Panc1 (cell line): ENCODE measurements at regions not wholly inside any gene's neighbourhood (a gene's known extent, or its start where the extent isn't known, plus 50 kb on each side); places are given as distances from the start of the nearest gene placed in this dataset.

Experiments used
- POLR2AphosphoS5 ChIP-seq: IDR thresholded peaks from 2 replicates; pipeline ENCODE4 v1.6.1; 2012; ENCODE audit warnings: mild to moderate bottlenecking, low read depth, low read length, moderate library complexity
- TF ChIP-seq, protein P1 (sequence below): fragments of 450-650 bp; IDR thresholded peaks from 2 replicates; pipeline ENCODE4 v1.5.1; 2017; ENCODE audit warnings: mild to moderate bottlenecking
- TF ChIP-seq, protein P2 (sequence below), 2 experiments: IDR thresholded peaks; 2 replicates each; pipeline ENCODE4 v1.6.1; 2011 to 2012; ENCODE audit warnings: low read depth in 2 of 2, control low read depth in 1 of 2, low read length in 1 of 2, mild to moderate bottlenecking in 1 of 2, moderate library complexity in 1 of 2; ENCODE audit not compliant: insufficient read depth in 1 of 2

DNA sequence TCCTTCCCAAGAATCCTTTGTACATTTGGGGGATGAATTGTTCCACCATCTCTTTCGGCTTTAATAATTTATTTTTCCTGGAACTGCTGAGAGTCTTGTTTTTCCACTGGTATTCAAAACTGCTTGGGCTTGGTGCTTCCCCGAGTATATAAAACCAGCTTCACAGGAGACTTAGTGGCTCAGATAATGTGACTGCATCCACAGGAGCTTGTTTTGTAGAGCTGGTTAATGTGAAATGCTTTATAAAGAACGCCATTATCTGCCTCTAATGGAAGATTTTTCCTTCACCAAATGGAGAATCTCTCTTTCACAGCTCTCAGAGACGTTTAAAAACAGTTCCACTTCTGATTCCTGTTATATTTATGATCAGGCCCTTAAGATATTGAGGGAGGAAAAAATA, 935.5 kb downstream of the RAB28 start:
- TF ChIP-seq, protein P1, sequence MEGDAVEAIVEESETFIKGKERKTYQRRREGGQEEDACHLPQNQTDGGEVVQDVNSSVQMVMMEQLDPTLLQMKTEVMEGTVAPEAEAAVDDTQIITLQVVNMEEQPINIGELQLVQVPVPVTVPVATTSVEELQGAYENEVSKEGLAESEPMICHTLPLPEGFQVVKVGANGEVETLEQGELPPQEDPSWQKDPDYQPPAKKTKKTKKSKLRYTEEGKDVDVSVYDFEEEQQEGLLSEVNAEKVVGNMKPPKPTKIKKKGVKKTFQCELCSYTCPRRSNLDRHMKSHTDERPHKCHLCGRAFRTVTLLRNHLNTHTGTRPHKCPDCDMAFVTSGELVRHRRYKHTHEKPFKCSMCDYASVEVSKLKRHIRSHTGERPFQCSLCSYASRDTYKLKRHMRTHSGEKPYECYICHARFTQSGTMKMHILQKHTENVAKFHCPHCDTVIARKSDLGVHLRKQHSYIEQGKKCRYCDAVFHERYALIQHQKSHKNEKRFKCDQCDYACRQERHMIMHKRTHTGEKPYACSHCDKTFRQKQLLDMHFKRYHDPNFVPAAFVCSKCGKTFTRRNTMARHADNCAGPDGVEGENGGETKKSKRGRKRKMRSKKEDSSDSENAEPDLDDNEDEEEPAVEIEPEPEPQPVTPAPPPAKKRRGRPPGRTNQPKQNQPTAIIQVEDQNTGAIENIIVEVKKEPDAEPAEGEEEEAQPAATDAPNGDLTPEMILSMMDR: no peak
- TF ChIP-seq, protein P2, sequence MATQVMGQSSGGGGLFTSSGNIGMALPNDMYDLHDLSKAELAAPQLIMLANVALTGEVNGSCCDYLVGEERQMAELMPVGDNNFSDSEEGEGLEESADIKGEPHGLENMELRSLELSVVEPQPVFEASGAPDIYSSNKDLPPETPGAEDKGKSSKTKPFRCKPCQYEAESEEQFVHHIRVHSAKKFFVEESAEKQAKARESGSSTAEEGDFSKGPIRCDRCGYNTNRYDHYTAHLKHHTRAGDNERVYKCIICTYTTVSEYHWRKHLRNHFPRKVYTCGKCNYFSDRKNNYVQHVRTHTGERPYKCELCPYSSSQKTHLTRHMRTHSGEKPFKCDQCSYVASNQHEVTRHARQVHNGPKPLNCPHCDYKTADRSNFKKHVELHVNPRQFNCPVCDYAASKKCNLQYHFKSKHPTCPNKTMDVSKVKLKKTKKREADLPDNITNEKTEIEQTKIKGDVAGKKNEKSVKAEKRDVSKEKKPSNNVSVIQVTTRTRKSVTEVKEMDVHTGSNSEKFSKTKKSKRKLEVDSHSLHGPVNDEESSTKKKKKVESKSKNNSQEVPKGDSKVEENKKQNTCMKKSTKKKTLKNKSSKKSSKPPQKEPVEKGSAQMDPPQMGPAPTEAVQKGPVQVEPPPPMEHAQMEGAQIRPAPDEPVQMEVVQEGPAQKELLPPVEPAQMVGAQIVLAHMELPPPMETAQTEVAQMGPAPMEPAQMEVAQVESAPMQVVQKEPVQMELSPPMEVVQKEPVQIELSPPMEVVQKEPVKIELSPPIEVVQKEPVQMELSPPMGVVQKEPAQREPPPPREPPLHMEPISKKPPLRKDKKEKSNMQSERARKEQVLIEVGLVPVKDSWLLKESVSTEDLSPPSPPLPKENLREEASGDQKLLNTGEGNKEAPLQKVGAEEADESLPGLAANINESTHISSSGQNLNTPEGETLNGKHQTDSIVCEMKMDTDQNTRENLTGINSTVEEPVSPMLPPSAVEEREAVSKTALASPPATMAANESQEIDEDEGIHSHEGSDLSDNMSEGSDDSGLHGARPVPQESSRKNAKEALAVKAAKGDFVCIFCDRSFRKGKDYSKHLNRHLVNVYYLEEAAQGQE (IDR thresholded peaks at IDR 0.05; ENCODE audit: insufficient read depth in 1 of 2, low read depth in 2 of 2, low read length in 1 of 2): no peak
- no peak for TF ChIP-seq POLR2AphosphoS5
